HG03066 (cell line): ENCODE measurements at regions not wholly inside any gene's neighbourhood (a gene's known extent, or its start where the extent isn't known, plus 50 kb on each side); places are given as distances from the start of the nearest gene placed in this dataset.
"Not testable (repeated sequence)": the region's sequence is repeated elsewhere in the genome, so short reads cannot be mapped to it uniquely, and the experiment has no call there.

Experiments
- ATAC-seq: cut with Tn5 transposase; IDR thresholded peaks from one replicate; pipeline ENCODE4 v1.9.1; 2021; ENCODE audit warnings: low read depth; ENCODE audit not compliant: unreplicated experiment

DNA sequence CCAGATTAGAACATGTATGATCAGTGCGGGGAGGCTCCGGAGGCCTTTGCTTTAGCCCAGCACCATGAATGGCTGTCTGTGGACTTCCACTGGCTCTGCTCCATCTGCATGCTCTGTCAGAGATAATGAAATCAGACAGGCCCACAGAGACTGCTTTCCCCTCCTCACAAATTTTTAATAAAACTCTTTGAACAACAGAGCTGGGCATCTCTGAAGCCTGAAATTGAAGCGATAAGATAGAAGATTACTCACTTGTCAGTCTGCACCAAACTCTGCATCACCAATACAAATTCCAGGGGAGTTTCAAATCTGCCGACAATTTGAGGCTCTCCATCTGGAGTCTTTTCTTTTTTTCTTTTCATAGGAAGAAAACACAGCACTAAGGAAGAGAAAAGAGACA is 110.0 kb downstream of the DYRK2 start:
- no peak for ATAC-seq

GRCh38 chr12:67759829-67760228 is 111.3 kb downstream of the DYRK2 start:
- no peak for ATAC-seq

DNA sequence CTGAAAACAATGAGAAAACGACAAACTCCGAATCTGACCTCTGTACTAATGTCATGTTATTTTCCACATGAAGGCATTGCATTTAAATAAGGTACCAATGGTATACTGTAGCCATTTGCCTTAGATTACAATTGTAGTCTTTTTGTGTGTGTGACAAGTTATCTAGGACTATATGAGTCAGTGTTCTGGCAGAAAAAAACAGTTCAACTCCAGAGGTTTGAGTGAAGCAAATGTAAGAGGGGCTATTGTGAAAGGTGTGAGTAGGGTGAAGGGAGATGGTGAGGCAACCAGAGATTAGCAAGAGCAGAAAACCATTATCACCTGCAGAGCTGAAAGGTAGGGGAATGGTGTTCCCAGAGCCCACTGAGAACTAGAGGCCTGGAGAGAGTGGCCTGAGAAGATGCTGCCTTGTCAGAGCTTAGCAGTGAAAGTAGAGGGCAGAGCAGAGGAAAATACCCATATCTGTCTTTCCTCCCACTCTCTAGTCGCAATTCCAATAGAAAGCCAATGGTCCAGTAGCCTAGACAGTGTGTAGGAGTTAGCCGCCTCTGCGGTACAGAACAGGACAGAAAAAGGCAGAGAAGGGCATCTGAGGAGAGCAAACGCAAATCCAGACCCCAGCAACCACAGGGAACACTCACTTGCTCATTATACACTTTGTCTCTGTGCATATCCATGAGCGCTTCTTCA is 112.2 kb downstream of the DYRK2 start:
- no peak for ATAC-seq

DNA sequence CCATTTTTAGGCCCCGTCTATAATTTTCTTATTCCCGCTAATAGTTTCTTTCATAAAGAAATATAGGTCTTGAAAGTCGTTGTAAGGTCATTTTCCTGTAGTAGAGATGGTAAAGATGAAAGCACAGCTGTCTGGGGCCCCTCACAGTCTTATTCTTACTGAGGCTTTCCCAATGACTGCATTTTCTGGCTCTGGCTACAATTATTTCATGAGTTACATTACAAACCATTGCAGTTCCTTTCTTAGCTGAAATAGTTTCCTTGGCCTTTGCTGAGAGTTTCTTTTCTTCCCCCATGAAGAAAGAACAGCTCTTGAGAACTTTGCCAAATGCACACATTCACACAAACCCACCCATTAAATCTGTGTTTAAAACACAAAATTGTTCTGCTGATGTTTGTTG is 113.0 kb downstream of the DYRK2 start:
- no peak for ATAC-seq

- ATAC-seq, result no peak
Observed at GRCh38 chr12:67764055-67764454, 115.5 kb downstream of the DYRK2 start.

GRCh38 chr12:67764946-67765619 is 116.5 kb downstream of the DYRK2 start:
- no peak for ATAC-seq

DNA sequence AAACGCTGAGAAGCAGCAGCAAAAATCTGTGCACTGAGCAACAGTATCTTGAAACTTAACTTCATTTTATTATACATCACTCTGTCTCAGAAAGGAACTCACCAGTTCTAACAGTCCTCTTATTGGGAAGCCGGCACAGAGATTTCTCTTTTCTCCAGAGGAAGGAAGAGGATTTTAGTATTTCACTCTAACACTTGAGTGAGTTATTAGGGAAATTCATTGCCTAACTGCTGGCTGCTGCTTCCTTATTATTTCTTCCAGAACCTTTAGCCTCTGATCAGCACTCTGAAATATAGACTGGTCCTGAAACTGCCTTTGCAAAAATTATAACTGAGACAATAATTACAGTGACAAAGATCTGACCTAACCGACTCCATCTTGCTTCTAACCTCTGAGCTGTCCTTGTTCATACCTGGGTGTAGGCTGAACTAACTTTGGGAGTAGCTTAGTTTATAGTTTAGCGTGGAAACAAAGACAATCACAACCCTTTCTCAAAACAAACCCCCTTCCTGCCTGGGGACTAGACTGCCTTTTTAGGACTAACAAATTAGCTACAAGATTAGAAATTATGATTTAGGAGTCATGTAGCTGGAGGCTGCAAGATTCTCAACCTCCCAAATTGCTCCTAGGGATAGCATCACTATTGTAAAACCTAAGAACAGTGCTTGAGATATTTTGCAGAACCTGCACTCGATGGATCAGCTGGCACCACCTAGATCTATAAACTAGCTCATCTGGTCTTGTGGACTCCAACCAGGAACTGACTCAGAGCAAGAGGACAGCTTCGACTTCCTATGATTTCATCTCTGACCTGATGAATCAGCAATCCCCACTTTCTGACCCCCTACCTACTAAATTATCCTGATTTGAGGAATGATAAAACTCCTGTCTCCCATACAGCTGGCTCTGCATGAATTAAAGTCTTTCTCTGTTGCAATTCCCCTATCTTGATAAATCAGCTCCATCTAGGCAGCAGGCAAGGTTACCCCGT is 117.5 kb downstream of the DYRK2 start:
- no peak for ATAC-seq

DNA sequence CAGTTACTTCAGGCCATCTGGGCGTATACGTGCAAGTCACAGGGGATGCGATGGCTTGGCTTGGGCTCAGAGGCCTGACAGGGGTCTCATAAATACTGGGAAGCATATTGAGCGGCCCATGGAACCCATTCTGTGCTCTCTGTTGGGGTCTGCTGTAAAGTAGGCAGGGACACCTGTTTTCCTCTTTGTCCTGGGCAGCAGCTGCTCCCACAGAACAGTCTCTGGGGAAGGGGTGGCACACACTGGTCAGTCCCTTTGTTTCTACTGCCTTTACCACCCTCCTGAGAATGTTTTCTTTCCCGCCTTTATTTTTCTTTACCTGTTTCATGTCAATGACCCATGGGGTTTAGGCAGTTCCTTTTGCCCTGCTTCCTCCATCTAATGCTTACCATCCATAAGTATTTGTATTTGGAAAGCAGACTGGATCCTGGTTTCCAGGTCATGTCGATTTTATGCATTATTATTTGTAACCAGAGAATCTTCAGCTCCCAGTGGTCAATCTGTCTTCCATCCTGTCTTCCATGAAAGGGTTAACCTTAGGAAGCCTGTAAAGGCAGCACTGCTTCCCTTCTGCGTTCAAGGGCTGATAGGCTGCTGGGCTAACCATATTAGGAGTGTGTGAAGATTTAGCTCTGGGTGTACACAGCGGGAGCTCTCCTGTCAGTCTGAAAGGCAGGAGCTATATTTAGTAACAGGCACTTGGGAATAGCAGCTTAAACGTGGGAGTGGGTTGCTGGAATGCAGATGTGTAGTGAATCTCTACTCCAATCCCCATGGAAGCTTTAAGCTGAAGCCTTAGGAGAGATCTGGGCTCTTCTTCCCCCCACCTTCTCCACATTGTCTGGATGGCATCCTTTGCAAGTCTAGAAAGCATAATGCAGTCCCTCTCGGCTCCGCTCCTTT is 124.0 kb downstream of the DYRK2 start:
- no peak for ATAC-seq

DNA sequence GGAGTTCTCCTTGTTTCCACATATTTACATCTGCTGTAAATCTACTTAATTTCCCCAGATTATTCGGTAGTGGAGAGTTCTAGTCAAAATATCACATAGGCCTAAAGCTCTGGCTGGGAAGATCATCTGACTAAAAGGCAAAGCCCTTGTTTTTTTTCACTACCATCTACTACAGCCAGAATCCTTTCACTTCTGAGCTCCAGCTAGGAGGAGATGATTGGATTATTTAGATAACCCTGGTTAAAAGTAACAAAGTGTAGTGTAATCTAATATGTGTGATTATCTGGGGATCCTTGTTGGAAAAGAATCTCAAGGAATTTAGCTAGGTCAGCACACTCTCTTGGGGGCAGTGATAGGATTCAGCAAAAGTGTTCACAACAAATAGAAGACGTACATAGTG is 125.4 kb downstream of the DYRK2 start:
- no peak for ATAC-seq

- no peak for ATAC-seq
Observed at GRCh38 chr12:67774983-67775587, 126.5 kb downstream of the DYRK2 start.

- ATAC-seq, result no peak
Observed at GRCh38 chr12:67780580-67781084, 132.1 kb downstream of the DYRK2 start.

- ATAC-seq, result no peak
Observed at GRCh38 chr12:67782573-67782972, 134.0 kb downstream of the DYRK2 start.

- ATAC-seq, result no peak
Observed at GRCh38 chr12:67783393-67783792, 134.8 kb downstream of the DYRK2 start.

- no peak for ATAC-seq
Observed at GRCh38 chr12:67784831-67785230, 136.3 kb downstream of the DYRK2 start.

GRCh38 chr12:67786086-67786485 is 137.5 kb downstream of the DYRK2 start:
- no peak for ATAC-seq

DNA sequence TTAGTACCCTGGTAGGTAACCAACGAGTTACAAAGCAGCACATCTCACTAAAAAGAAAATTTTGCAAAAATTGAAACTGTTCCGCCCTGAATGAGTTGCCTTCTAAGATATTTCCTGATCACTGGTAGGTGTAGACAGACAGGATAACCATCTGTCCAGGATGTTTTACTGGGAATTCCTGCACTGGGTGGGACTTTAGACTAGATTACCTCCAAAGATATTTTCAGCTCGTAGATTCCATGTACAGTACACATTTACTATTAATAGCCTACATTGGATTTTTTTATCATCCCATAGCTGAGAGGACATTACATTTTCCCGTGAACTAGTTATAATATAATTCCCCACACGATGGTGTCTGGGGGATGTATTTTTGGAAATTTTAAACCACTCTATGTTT is 139.6 kb downstream of the DYRK2 start:
- ATAC-seq, result no peak

- no peak for ATAC-seq
Observed at GRCh38 chr12:67789266-67789665, 140.7 kb downstream of the DYRK2 start.

GRCh38 chr12:67790660-67791059 is 142.1 kb downstream of the DYRK2 start:
- no peak for ATAC-seq

- ATAC-seq, result not testable (repeated sequence)
Observed at GRCh38 chr12:67791362-67791761, 142.8 kb downstream of the DYRK2 start.

DNA sequence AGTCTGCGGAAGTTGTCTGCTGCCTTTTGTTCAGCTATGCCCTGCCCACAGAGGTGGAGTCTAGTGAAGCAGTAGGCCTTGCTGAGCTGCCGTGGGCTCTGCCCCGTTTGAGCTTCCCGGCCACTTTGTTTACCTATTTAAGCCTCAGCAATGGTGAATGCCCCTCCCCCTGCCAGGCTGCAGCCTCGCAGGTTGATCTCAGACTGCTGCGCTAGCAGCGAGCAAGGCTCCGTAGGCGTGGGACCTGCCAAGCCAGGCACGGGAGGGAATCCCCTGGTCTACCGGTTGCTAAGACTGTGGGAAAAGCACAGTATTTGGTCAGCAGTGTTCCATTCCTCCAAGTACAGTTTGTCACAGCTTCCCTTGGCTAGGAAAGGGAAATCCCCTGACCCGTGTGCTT is 143.6 kb downstream of the DYRK2 start:
- no peak for ATAC-seq
